GM21515 (cell line): ENCODE measurements at regions not wholly inside any gene's neighbourhood (a gene's known extent, or its start where the extent isn't known, plus 50 kb on each side); places are given as distances from the start of the nearest gene placed in this dataset.

Source experiments
- ATAC-seq: cut with Tn5 transposase; IDR thresholded peaks from one replicate; pipeline ENCODE4 v1.9.1; 2021; ENCODE audit not compliant: unreplicated experiment

DNA sequence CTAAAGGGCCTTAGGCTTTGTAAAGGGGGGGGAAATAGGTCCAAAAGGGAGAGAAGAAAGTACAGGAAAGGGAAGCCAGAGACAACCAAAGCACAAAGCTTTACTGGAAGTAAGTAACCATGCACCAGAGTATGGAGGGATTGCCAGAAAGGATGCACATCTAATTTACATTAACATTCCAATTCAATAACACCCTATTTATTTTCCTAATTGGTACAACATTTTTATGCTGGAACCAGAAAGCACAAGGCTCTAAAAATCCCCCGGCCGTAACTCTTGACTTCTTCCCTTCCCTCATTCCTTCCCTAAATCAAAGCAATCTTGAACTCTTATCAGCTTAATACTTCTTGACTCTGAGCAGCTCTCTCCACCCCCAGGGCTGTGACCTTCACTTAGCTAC lies 400.0 kb upstream of the CELF2 start:
- ATAC-seq = no peak

DNA sequence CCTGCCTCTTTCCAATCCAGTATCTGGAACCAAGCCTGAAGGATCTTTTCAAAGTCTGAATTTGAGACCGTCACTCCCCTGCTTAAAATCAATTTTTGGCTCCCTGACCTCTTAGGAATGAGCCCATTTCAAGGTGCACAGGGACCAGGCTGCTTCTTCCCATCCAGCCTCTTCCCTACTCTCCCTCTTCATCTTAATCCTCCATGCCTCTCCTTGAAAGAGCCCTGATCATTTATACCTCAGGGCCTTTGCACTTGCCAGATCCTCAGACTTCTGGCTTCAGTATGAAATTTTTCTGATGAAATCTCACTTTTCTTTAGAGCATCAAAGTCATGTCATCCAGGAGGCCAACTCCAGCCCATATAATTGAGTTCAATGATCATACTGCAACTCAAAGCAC lies 399.5 kb upstream of the CELF2 start:
- no peak for ATAC-seq

DNA sequence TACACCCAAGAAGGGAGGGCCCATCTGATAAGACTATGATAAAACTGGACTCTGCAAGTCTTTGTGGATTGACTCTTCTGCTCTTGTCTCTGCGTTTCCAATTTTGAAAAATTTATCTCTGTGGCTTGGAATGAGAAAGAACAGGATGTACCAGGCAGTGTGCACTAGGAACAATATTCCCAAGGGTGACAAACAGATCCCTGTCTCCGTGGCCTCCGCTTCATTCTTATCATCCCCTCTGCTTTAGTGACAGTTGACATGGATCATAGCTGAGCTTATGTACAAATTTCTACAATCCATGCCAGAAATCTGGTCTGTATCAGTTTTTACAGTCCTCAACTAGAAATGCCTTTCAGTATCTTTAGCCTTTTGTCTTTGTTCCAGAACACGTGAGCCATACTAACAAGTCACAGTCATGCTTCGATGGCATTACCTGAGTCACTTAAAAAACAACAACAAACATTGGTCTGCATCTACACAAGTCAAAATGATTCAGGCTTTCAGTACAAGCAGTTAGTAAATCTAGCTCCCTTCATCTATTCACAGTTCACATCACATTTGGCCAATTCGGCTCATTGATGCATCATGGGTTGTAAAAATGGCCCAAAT lies 393.6 kb upstream of the CELF2 start:
- ATAC-seq = no peak

DNA sequence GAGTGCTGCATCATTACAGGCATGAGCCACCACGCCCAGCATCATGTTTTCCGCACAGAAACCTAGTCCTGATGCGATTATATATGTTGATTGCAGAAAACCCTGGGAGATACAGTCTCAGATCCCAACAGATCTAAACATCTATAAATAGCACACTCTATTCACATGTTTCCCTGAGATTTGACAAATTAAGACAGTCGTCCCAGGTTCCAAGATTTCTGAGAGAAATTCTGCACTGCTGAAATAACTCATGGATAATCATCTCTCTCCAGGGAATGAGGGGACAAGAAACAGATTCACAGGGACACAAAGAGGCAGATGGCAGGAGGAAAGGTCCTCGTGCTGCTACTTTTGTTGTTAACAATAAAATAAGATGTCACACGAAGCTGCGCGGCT lies 393.1 kb upstream of the CELF2 start:
- ATAC-seq = no peak

DNA sequence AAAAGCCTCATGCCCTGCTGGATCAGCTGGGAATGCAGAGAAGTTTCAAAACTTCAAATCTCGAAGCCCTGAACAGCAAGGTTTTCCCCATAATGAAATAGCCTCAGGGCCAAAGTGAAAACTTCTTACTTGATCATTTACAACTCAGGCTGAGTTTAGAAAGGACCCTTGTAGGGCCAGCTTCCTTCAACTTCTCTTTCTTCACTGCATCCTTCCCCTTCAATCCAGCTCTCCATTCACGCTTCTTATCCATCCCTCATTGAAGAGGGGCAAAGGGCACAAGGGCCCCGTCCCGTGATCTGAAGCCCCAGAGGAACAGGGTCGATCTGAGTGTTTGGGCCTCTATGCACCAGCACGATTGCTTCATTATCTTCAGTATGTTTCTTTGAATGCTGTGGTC lies 392.2 kb upstream of the CELF2 start:
- no peak for ATAC-seq

DNA sequence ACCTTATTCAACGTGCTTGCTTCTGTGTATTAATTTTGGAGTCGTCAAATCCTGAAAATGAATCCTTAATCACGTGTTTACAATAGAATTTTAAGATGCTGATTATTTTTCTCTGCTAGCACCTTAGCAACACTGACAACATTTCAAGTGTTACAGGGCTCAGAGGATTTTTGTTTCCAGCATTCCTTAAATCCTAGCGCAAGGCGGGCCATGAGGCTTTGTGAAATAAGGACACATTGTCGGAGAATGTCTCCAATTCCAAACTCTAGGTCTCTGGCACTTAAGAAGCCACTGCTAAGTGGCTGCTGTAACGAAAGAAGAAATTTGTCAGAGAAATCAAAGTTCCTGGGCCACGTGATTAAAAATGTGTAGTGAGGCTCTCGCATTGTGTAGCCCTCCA lies 390.9 kb upstream of the CELF2 start:
- ATAC-seq = no peak

DNA sequence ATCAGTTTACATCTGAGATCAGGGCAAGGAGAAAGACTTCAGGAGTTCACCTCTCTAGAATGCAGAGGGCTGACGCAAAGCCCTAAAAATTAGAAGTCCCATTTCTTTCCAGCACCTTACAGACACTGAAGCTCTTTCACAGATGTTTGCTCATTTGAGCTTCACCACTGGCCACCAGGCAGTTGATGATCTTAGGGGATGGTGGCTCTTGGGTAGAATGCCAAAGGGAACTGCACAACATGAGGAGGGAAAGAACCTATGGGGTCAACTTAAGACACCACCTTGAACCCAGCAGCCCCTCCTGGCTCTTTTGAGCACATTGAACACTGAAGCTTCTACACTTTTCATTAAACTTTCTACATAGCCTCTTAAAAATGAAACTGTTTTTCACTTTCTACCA lies 390.3 kb upstream of the CELF2 start:
- ATAC-seq = no peak

DNA sequence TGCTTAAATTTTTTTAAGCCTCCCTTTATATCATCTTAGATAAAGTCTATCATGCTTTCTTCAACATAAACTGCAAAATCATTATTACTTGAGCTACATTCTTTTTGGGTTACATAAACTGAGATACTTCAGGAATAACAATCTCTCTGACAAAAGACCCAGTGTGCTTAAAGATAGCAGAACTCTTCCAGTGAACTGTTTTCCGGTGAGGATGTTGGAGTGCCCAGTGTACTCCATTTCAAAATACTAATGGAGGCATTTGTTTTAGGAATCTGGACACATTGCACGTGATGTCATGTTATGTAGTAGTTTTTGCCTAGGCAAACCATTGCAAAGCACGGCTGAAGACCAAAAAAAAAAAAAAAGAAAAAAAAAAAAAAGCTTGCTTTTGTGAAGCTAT lies 388.2 kb upstream of the CELF2 start:
- no peak for ATAC-seq

DNA sequence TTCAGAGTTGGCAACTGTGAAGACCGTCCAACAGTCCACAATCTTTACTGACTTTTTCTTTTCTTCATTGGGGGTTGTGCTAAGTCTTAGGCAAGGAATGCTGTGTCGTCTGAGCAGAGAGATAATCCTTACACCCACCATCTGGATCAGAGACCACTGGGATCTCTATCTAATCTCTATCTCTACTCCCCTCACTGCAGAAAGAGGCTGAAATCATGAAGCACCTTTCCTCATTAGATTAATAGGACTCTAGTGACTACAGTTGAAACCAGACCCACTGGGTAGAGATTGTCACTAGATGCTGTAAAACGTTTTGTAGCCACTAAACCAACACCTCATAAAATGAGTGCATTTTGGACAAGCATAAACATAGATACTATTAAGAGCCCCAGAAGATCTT lies 387.4 kb upstream of the CELF2 start:
- ATAC-seq = no peak

DNA sequence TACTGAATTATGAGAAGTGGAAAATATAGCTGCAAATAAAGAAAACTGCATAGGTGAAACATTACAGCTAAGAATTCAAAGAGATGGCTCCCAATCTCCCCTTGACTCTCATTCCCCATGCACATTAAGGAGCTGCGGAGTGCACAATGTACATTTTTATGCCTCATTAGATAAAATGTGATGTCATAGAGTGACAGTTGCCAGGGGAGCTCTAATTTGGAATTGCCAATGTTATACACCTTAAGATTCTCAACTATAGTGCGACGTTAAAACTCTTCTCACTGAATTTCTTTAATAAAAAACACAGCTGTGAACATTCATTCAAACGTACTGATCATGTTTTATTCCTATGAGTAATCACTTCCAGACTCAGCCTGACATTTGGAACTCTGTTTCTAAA lies 386.9 kb upstream of the CELF2 start:
- ATAC-seq = no peak

DNA sequence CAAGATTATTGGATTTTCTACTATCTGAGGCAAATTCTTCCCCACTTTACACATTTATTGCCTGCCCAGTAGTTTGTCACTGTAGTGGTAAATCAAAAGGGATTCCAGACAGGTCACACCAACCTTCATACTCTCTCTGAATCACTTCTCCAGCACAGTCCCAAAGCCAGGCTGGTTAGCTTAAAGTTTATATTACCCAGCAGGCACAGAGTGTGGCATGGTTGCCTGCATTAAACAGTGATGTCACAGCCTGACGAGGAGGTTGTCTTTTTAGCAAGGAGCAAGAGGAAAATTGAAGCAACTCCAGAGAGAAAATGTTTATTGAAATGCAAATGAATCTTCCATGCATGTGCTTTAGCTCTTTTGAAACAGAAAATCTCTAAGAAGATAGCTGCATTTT lies 375.5 kb upstream of the CELF2 start:
- no peak for ATAC-seq

DNA sequence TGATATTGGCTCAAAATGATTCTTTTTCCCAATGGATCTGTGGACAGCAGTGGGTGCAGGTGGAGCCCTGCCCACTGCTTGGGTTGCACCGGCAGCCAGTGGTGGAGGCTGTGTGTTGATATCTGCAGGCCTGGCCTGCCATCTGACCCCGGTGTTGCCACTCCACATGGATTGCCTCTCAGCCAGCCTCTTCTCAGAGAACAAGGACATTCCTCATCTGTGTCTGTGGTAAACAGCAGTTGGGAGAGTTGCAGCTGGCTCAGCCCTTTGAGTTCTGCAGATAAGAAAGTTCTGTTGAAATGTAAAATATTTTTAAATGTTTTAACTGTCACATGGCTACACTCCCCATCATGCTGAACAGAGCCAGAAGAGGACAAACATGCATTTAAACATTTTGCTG lies 374.9 kb upstream of the CELF2 start:
- no peak for ATAC-seq

DNA sequence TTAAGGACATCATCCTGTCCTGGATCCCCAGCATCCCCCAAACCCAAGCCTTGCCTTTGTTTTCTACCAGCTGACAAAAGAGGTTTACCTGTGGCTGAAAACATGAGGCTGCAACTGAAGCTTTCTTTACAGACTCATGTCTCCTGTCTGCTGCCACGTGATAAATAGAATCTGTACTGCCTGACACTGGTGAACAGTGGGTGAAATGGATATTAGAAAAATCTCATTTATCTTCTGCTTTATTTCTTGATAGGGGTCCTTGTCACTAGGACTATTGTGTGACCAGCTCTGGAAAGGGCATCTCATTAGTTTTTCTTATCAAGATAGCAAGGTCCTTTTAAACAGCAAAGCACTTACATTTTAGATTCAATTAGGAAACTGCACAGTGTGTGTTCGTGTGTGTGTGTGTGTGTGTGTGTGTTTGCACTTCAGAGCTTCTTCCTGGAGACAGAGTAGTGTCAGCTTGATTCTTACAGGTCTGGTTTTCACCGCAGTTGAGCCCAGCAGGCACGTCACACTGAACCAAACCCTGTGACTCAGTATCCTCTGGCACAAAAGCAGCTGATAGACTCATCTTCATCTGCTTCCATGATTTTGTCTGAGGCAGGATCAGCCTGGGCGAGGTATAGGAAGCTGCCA lies 373.5 kb upstream of the CELF2 start:
- ATAC-seq = no peak

DNA sequence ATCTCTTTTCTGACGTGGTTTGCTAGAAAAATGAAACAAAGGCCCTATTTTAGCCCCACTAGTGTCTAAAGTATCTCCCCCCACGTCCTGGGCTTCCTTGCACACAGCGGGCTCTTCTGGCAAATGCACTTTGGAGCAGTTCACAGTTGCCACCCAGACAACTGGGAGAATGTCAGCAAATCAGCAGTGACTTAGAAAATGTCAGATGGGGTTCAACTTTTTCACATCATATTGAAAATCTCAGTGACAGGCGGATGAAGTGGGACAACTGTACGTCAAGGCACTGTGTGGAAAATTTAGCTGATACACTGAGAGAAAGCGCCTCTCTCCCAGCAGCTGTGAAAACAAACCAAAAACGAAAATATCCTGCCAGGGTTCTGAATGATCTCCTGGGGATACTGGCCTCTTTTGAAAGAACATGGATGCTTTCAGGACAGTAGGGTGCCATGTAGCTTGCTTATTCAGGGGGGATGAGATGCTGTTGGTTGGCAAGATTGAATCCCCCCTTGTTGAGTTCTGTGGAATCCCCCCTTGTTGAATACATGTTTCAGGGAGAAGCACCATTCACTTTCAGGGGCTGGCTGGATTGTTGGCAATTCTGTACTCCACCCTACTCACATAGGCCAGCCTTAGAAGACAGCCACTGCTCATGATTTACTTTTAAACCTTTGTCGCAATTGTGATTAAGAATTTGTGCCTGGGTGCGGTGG lies 372.8 kb upstream of the CELF2 start:
- ATAC-seq = no peak

DNA sequence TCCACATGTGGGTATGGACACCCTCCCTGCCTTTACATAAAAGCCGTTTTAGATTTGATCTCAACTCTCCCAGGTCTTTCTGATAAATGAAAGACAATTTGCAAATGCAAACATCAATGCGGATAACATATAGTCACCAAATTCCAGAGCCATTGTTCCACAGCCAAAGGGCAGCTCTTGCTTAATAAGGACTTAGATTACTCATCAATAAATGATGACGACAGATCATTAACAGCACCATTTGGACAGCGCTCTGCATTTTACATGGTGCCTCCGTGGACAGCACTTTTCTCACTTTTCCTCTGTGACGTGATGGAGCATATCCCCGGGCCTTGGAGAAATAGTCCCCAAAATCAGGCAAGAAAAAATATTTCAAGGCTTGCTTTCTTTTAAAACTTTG lies 370.3 kb upstream of the CELF2 start:
- no peak for ATAC-seq

DNA sequence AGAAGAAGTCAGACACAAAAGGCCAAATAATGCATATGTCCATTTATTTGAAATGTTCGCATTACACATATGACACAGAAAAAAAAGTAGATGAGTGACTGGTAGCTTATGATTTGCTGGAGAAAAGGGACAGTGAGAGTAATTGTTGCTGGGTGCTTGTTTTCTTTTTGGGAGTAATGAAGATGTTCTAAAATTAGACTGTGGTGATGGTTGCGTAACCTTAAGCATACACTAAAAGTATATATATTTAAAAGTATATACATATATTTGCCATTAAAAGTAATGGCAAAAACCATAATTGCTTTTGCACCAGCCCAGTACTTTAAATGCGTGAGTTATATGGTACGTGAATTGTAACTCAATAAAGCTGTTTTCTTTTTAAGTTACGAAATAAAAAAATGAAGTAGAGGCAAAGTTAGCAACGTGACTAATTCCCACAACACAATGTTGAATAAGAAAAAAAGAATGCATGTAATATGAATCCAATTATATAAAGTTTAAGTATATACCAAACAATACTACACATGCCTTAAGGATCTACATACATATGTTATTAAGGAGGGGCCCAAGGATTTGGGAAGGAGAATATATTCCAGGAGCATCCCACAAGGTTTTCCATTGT lies 360.4 kb upstream of the CELF2 start:
- no peak for ATAC-seq

DNA sequence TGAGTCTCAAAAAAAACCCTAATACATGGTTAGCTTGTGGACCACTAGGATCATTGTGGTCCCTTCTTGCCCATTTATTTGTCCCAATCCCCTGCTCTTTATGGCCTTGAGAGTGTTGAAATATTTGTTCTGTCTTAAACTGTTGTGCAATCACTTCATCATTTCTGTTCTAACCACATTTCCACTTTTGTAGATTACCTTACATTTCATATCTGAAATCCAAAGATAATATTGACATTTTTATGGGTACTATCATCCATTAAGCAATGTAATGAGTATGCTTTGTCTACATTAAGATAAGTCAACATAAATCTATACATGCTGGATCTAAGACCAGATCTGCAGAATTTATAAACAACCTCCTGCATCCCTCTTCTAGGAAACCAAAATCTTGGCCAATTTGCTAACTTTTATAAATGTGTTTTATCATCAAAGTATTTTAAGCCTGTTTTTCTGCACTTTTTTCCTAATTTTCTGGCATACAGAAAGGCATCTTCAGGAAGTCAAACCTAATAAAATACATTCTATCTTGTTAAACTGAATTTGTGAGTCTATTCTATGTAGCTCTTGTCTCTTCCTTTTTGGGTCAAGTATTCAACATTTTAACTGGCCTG lies 359.4 kb upstream of the CELF2 start:
- no peak for ATAC-seq

DNA sequence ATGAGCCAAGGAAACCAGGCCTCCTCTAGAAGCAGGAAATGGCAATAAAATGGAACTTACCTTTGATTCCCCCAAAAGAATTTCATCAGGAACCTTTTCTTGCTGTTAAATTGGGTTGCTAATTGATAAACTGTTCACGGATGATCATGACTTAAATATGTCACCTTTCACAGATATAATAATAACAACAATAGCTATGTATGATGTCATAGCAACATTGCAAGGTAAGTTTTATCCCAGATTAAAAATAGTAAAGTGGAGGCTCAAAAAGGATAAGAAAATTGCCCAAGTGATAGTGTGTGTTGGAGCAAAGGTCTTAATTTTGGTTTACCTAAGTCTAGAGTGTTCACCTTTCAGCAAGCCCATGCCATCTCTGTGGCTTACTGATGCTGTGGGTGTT lies 357.6 kb upstream of the CELF2 start:
- no peak for ATAC-seq

DNA sequence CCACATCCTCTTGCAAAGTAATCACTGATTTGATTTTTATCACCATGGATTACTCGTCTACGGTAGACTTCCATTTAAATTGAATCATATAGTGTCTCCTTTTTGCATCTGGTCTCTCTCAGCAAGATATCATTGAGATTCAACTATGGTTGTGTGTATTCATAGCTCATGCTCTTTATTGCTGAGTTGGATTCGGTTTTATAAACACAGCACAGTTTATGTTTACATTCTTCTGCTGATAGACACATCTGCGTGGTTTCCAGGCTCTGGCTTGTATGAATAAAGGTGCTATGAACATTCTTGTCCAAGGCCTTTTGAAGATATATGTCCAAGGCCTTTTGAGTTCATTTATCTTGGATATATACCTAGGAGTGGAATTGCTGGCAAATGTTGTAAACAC lies 356.5 kb upstream of the CELF2 start:
- ATAC-seq = no peak

DNA sequence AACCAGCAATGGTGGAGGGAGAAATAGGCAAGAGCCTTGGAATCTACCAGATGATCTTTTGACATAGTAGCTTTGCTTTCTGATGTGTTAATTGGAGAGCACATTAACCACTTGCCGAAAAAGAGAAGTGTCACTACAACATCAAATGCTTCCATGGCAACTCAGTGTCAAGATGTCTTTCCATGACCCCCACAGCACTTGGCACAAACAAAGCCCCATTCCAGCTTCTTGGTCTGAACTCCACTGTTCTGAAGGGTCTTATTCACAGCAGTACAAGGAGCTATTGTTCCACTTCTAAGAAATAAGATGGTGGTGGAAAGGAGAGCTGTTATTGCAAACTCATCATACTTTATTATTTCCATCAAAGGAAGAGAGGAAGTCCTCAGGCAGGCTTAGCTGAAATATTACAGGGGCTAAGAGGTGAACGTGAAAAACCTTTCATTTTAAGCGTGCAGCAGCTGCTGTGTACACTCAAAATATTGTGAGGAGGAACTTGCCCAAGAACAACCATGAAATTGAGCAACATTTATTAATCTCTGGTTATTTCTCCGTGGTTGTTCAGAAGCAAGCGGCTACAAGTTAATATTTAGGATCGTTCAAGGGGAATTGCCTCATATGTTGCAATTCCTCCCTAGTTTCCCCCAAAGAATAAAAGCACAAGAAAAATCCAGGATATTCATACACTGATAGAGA lies 354.8 kb upstream of the CELF2 start:
- ATAC-seq = no peak

DNA sequence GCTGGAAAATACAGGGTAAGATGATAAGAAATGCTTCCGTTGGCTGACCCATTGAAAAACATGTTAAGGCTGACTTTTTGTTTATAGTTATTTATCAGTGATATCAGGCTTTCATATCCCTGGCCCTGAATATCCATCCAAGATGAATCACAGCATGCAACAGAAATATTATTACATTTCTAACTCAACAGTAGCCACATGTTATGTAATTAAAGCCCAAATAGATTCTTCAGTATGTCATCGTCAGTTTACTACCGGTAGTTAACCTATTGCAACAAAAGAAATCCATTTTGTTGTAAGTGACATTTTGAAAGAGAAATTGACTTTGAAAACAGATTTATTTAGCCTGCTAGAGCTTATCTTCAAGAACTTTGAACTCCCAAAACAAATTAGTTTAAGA lies 354.1 kb upstream of the CELF2 start:
- ATAC-seq = no peak
